KMS-11 (cell line): ENCODE measurements at regions not wholly inside any gene's neighbourhood (a gene's known extent, or its start where the extent isn't known, plus 50 kb on each side); places are given as distances from the start of the nearest gene placed in this dataset.

Experiments used
- H2AFZ ChIP-seq: fragments of 200-600 bp; sonication (generic); 2 replicates; pipeline ENCODE4 v1.6.1; 2016; ENCODE audit warnings: antibody characterized with exemption, mixed run types, low read depth
- H3K27ac ChIP-seq: fragments of 200-600 bp; sonication (generic); 2 replicates; pipeline ENCODE4 v1.6.1; 2016; ENCODE audit warnings: mild to moderate bottlenecking, mixed run types
- H3K27me3 ChIP-seq: fragments of 200-600 bp; sonication (generic); 2 replicates; pipeline ENCODE4 v1.6.1; 2017; ENCODE audit warnings: mild to moderate bottlenecking, low read depth, mixed run types, moderate library complexity; ENCODE audit not compliant: insufficient read depth
- H3K36me3 ChIP-seq: fragments of 200-600 bp; sonication (generic); 2 replicates; pipeline ENCODE4 v1.6.1; 2017; ENCODE audit warnings: mild to moderate bottlenecking, mixed run types; ENCODE audit not compliant: insufficient read depth
- H3K4me1 ChIP-seq: fragments of 200-600 bp; sonication (generic); 2 replicates; pipeline ENCODE4 v1.6.1; 2016; ENCODE audit warnings: mild to moderate bottlenecking, low read depth, mixed run types; ENCODE audit not compliant: poor library complexity, severe bottlenecking
- H3K4me2 ChIP-seq: fragments of 200-600 bp; sonication (generic); 2 replicates; pipeline ENCODE4 v1.7.0; 2016; ENCODE audit warnings: mild to moderate bottlenecking, mixed run types
- H3K4me3 ChIP-seq: fragments of 200-600 bp; sonication (generic); IDR thresholded peaks from 2 replicates; pipeline ENCODE4 v1.6.1; 2017; ENCODE audit warnings: low read depth, low read length, mixed read lengths; ENCODE audit not compliant: insufficient read depth
- H3K79me2 ChIP-seq: fragments of 200-600 bp; sonication (generic); 2 replicates; pipeline ENCODE4 v1.6.1; 2016; ENCODE audit warnings: low read depth, mixed run types; ENCODE audit not compliant: insufficient read depth
- H3K9ac ChIP-seq: fragments of 200-600 bp; sonication (generic); 2 replicates; pipeline ENCODE4 v1.6.1; 2016; ENCODE audit warnings: mild to moderate bottlenecking, mixed run types
- H4K20me1 ChIP-seq: fragments of 200-600 bp; sonication (generic); 2 replicates; pipeline ENCODE4 v1.6.1; 2016; ENCODE audit warnings: mild to moderate bottlenecking, mixed run types; ENCODE audit not compliant: insufficient read depth
- TF ChIP-seq, protein P1 (sequence below): fragments of 200-600 bp; sonication (generic); conservative IDR thresholded peaks from 2 replicates; pipeline ENCODE4 v1.6.1; 2017; ENCODE audit warnings: low read depth, mild to moderate bottlenecking, antibody characterized with exemption, low read length, moderate library complexity, mixed read lengths

DNA sequence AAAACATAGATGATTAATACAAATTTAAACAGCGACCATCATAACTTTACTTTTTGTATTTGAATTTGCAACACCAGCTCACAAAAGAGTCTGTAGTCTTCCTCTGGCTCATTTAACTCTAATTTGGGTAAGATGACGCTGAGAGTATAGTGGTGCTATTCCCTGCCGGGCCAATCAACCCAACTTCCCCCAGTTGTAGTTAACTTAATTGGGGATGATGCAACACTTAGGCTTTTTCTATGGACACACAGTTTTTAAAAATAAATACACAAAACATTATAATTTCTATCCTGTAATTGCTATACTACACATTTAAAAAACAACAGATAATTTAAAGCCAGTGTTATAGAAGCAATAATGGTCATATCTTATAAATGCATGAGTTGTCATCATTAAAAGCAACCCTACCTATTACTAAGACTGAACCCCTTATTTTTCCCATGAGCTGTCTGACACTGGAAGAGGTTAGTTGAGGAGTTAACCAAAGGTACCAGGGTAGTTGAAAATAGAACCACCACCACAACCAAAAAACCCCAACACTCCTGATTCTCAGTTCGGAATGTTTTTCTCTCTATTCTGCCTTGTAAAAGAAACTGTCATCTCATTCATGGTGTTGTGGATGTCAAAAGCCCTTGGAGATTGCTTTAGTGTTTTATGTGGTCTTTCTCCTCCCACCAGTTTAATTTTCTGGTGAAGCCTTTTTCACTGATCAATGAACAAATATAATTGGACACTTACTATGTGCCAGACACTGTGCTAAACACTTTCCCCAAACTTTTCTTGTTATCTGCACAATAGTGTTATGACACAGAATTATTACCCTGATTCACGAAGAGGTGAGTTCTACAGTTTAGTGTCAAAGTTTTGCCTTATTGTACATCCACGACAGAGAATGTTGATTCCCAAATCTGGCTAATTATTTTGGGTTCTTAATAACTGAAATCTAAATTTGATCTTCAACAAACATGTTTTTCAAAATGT, 61.5 kb upstream of the RAPGEF2 start:
- Histone ChIP-seq H3K36me3 (no peaks in the 10 kb centered on the region), H3K4me2 (peak overlapping the region; percentile 33; the same call in 1 of the 2 replicates), H3K4me1 (peaks cover 35% of the 10 kb centered on the region), H3K27ac (no peak overlapping the region), H3K27me3 (no peaks in the 10 kb centered on the region), H2AFZ (no peak overlapping the region), H3K9ac (no peak overlapping the region), H4K20me1 (no peaks in the 10 kb centered on the region), H3K79me2 (no peaks in the 10 kb centered on the region), H3K4me3 (no peak overlapping the region)
- TF ChIP-seq, protein P1, sequence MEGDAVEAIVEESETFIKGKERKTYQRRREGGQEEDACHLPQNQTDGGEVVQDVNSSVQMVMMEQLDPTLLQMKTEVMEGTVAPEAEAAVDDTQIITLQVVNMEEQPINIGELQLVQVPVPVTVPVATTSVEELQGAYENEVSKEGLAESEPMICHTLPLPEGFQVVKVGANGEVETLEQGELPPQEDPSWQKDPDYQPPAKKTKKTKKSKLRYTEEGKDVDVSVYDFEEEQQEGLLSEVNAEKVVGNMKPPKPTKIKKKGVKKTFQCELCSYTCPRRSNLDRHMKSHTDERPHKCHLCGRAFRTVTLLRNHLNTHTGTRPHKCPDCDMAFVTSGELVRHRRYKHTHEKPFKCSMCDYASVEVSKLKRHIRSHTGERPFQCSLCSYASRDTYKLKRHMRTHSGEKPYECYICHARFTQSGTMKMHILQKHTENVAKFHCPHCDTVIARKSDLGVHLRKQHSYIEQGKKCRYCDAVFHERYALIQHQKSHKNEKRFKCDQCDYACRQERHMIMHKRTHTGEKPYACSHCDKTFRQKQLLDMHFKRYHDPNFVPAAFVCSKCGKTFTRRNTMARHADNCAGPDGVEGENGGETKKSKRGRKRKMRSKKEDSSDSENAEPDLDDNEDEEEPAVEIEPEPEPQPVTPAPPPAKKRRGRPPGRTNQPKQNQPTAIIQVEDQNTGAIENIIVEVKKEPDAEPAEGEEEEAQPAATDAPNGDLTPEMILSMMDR, result no peak

DNA sequence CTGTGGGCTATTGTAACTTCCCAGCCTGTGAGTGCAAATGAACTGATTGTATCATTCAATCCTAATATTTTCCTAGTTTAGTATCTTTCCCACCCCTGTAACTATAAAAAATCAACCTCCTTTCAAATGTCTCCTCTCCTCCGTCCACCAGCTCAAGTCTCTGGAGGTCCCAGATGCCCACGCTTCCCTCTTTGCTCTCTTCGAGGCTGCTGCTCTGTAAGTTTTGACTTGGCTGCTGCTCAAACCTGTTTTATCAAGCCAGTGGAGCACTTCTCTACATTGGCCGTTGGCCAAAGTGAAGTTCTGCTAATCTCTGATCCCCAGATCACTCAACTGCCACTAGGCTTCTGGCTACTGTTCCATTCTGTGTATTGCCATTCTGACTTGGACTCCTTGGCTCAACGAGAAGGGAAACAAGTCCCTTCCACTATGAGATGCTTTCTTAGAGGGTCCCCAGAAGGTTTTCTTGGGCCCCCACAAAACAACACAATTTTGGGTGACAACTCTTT, 60.7 kb upstream of the RAPGEF2 start:
- H3K27me3 ChIP-seq, result no peaks in the 10 kb centered on the region
- H3K9ac ChIP-seq, result no peak overlapping the region
- TF ChIP-seq, protein P1, result no peak
- no peaks in the 10 kb centered on the region for H3K79me2 ChIP-seq
- H3K4me1 ChIP-seq, result peaks cover 38% of the 10 kb centered on the region
- H3K36me3 ChIP-seq, result no peaks in the 10 kb centered on the region
- H3K4me3 ChIP-seq, result no peak overlapping the region
- no peak overlapping the region for H3K27ac ChIP-seq
- no peaks in the 10 kb centered on the region for H4K20me1 ChIP-seq
- H3K4me2 ChIP-seq, result peak overlapping the region; percentile 33; the same call in 1 of the 2 replicates
- H2AFZ ChIP-seq, result no peak overlapping the region

DNA sequence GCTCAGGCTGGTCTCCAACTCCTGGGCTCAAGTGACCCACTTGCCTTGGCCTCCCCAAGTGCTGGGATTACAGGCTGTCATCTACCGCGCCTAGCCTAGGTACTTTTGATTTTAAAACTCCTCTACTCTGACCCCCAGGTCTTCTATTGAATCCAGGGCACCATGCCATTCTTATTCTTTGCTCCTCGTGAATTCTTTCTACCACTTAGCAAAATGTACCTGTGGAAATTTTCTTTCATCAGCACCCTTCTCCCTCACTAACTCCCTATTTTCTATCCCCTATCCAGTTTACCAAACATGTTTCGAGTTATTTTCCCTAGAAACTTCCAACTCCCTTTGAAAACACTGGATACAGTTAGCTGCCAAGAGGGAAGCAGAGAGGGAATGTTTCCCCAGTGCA, 60.0 kb upstream of the RAPGEF2 start:
- Histone ChIP-seq H3K9ac (no peak overlapping the region), H3K4me2 (no peak overlapping the region), H3K27ac (no peak overlapping the region)

DNA sequence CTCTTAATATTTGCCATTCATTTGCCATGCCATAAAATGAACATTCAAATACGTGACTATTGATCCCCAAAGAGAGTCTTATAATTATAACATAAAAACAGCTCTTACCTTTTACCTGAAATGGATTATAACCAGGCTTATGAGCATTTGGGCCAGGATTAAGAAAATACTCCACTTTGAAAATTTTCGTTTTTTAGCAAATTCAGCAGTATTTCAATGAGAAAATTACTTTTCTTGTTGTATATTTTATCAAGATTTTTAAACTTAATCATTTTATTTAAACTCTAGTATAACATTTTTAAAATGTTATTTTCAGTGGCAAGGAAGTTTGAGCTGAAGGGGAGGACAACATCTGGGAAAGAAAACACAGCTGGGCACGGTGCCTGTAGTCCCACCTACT, 59.0 kb upstream of the RAPGEF2 start:
- H3K4me3 ChIP-seq, result no peak overlapping the region
- no peaks in the 10 kb centered on the region for H3K27me3 ChIP-seq
- H4K20me1 ChIP-seq, result no peaks in the 10 kb centered on the region
- H2AFZ ChIP-seq, result no peak overlapping the region
- H3K27ac ChIP-seq, result no peak overlapping the region
- H3K9ac ChIP-seq, result no peak overlapping the region
- no peak overlapping the region for H3K4me2 ChIP-seq
- peaks cover 38% of the 10 kb centered on the region for H3K4me1 ChIP-seq
- H3K36me3 ChIP-seq, result no peaks in the 10 kb centered on the region
- TF ChIP-seq, protein P1, result no peak
- no peaks in the 10 kb centered on the region for H3K79me2 ChIP-seq

More for the DNA sequence above, 60.0 kb upstream of the RAPGEF2 start:
- H2AFZ ChIP-seq, result no peak overlapping the region
- no peaks in the 10 kb centered on the region for H3K36me3 ChIP-seq
- H3K4me1 ChIP-seq, result peaks cover 38% of the 10 kb centered on the region
- H3K79me2 ChIP-seq, result no peaks in the 10 kb centered on the region
- no peak overlapping the region for H3K4me3 ChIP-seq
- H4K20me1 ChIP-seq, result no peaks in the 10 kb centered on the region
- TF ChIP-seq, protein P1, result no peak
- no peaks in the 10 kb centered on the region for H3K27me3 ChIP-seq
